WERI-Rb-1 (cell line): ENCODE measurements at regions not wholly inside any gene's neighbourhood (a gene's known extent, or its start where the extent isn't known, plus 50 kb on each side); places are given as distances from the start of the nearest gene placed in this dataset.

Experiments used
- DNase-seq: peaks from one replicate; pipeline ENCODE4 v3.0.0-alpha.2; 2020
- H3K27ac ChIP-seq: fragments of 250-450 bp; sonication (Bioruptor Pico); 2 replicates; pipeline ENCODE4 v1.5.1; 2020; ENCODE audit warnings: mild to moderate bottlenecking, moderate library complexity
- H3K27me3 ChIP-seq: fragments of 250-450 bp; sonication (Bioruptor Pico); 2 replicates; pipeline ENCODE4 v1.5.1; 2021; ENCODE audit warnings: mild to moderate bottlenecking, low read depth, moderate library complexity; ENCODE audit not compliant: insufficient read depth, severe bottlenecking
- H3K36me3 ChIP-seq: fragments of 250-450 bp; sonication (Bioruptor Pico); 2 replicates; pipeline ENCODE4 v1.5.1; 2020; ENCODE audit warnings: mild to moderate bottlenecking, moderate library complexity
- H3K4me3 ChIP-seq: 2 replicates; pipeline ENCODE4 v1.5.1; 2011; ENCODE audit warnings: low read depth, mild to moderate bottlenecking, control low read depth, low read length
- H3K9me3 ChIP-seq: fragments of 250-450 bp; sonication (Bioruptor Pico); 2 replicates; pipeline ENCODE4 v1.5.1; 2021; ENCODE audit warnings: mild to moderate bottlenecking, moderate library complexity; ENCODE audit not compliant: severe bottlenecking
- CTCF ChIP-seq: IDR thresholded peaks from 2 replicates; pipeline ENCODE4 v1.5.1; 2011; ENCODE audit warnings: low read depth, mild to moderate bottlenecking, control low read depth, inconsistent platforms, low read length

GRCh38 chr4:157616741-157617472 is 396.4 kb downstream of the GRIA2 start:
- Histone ChIP-seq H3K27me3 (no peaks in the 10 kb centered on the region), H3K4me3 (no peak overlapping the region), H3K27ac (no peak overlapping the region), H3K36me3 (no peaks in the 10 kb centered on the region), H3K9me3 (no peaks in the 10 kb centered on the region)
- DNase-seq: no peak
- no peak for TF ChIP-seq CTCF

- no peak overlapping the region for H3K4me3 ChIP-seq
- no peaks in the 10 kb centered on the region for H3K36me3 ChIP-seq
- TF ChIP-seq CTCF: no peak
- no peaks in the 10 kb centered on the region for H3K27me3 ChIP-seq
- DNase-seq: no peak
- no peaks in the 10 kb centered on the region for H3K9me3 ChIP-seq
- no peak overlapping the region for H3K27ac ChIP-seq
These were observed 387.5 kb downstream of the GRIA2 start for GRCh38 chr4:157607996-157608395.

DNA sequence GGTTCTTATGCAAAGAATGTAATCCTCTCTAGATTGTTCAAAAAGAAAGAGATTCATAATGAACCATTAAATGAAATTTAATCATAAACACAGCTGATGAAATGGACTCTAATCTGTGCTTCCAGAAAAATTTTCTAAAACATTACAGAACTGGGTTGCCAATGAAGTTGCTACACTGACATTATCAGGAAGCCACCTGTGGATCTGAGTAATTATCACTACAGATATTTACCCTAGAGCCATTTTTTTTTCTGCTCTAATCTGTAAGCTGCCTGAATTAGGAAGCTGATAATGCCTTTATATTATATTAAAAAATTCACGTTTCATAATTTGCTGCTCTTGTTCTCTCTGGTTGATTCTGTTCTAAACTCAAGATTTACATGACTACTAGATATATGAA is 380.1 kb downstream of the GRIA2 start:
- TF ChIP-seq CTCF: no peak
- H3K36me3 ChIP-seq: no peaks in the 10 kb centered on the region
- H3K27ac ChIP-seq: no peak overlapping the region
- H3K4me3 ChIP-seq: no peak overlapping the region
- H3K27me3 ChIP-seq: no peaks in the 10 kb centered on the region
- peaks cover 2% of the 10 kb centered on the region for H3K9me3 ChIP-seq
- no peak for DNase-seq

DNA sequence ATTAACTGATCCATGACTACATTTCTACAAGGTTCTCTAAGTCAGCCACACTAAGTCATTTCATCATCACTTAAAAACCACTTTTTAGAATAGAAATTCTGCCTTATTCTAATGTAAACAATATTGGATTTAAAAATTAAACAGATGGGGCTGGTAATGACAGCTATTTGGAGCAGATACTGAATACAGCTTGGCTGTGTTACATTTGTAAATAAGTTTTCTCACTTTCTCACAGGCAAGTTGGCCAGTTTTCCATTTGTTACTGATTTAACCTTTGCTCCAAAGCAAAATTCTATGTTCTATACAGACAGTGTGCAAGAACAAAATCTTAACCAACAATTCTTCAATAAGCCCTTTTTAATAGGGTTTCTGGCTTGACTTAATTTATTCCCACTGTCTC is 370.7 kb downstream of the GRIA2 start:
- no peaks in the 10 kb centered on the region for H3K36me3 ChIP-seq
- TF ChIP-seq CTCF: no peak
- no peak overlapping the region for H3K27ac ChIP-seq
- H3K4me3 ChIP-seq: no peak overlapping the region
- peaks cover 4% of the 10 kb centered on the region for H3K9me3 ChIP-seq
- H3K27me3 ChIP-seq: no peaks in the 10 kb centered on the region
- no peak for DNase-seq

DNA sequence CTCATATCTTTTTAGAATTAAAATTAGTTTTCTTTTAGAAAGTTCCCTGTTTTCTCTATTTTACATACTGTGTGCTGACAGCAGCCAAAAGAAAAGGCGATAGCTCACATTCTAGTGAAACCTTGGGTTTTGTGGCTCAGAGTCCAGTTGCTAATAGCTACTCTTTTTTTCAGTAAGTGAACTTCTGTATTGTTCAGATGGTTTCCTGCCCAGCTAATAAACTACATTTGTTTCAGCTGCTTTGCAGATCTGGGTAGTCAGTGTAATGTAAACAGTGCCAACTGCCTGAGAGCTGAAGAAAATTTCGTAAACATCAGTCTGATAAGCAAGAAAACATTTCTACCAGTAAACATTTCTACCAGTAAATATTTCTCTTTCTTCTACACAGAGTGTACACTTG is 370.2 kb downstream of the GRIA2 start:
- Histone ChIP-seq H3K9me3 (peaks cover 3% of the 10 kb centered on the region), H3K27ac (no peak overlapping the region), H3K4me3 (no peak overlapping the region), H3K36me3 (no peaks in the 10 kb centered on the region), H3K27me3 (no peaks in the 10 kb centered on the region)
- no peak for TF ChIP-seq CTCF
- DNase-seq: no peak
